Suprapubic skin (tissue), 4 donors: ENCODE measurements at regions not wholly inside any gene's neighbourhood (a gene's known extent, or its start where the extent isn't known, plus 50 kb on each side); places are given as distances from the start of the nearest gene placed in this dataset.

Experiments used
- CTCF ChIP-seq, 2 donors: fragments of 200-600 bp in 1 of 2; fragments of 450-650 bp in 1 of 2; sonication (generic) in 1 of 2; IDR thresholded peaks; one replicate each; pipeline ENCODE4 v1.5.1; 2016 to 2019; ENCODE audit warnings: antibody characterized with exemption in 2 of 2, mild to moderate bottlenecking in 1 of 2, moderate library complexity in 1 of 2
- EP300 ChIP-seq: sonication (generic); formaldehyde crosslinking; IDR thresholded peaks from one replicate; pipeline ENCODE4 v1.6.1; 2017; ENCODE audit warnings: antibody characterized with exemption
- POLR2A ChIP-seq, 2 donors: fragments of 450-650 bp; IDR thresholded peaks; one replicate each; pipeline ENCODE4 v1.6.1; 2017; ENCODE audit warnings: antibody characterized with exemption in 2 of 2, mild to moderate bottlenecking in 2 of 2, moderate library complexity in 2 of 2
- POLR2AphosphoS5 ChIP-seq, 3 donors: sonication (generic); formaldehyde crosslinking; IDR thresholded peaks; one replicate each; pipeline ENCODE4 v1.6.1; 2017; ENCODE audit warnings: antibody characterized with exemption in 3 of 3

GRCh38 chr13:23081220-23081619, 99.6 kb upstream of the SGCG start:
- TF ChIP-seq CTCF (IDR thresholded peaks at IDR 0.05) (no peak), POLR2A (IDR thresholded peaks at IDR 0.05) (no peak), POLR2AphosphoS5 (IDR thresholded peaks at IDR 0.05) (no peak), EP300 (no peak)
